ENCODE measurements at regions not wholly inside any gene's neighbourhood (a gene's known extent, or its start where the extent isn't known, plus 50 kb on each side); places are given as distances from the start of the nearest gene placed in this dataset.

GRCh38 chr7:116434820-116435341 is 64.7 kb upstream of the CAV2 start:
- Mint-ChIP-seq H3K27me3 (ENCODE audit: low read depth) (peaks cover 6% of the 10 kb centered on the region), H3K27ac (no peak overlapping the region), H3K4me1 (ENCODE audit: low read depth) (no peaks in the 10 kb centered on the region), H3K9me3 (no peaks in the 10 kb centered on the region), H3K4me3 (no peak overlapping the region), H3K36me3 (ENCODE audit: low read depth) (no peaks in the 10 kb centered on the region)
- CTCF ChIA-PET: no interaction called here
- intact Hi-C loops (cut with micrococcal nuclease): no loop called here
- DNase-seq: no peak

- no peaks in the 10 kb centered on the region for H3K4me1 Mint-ChIP-seq (ENCODE audit: low read depth)
- intact Hi-C loops (cut with micrococcal nuclease): no loop called here
- DNase-seq: no peak
Measured at GRCh38 chr7:116436305-116436826, 63.2 kb upstream of the CAV2 start.

GRCh38 chr7:116438267-116438666 is 61.3 kb upstream of the CAV2 start:
- Mint-ChIP-seq H3K27ac (no peak overlapping the region), H3K4me3 (no peak overlapping the region), H3K36me3 (ENCODE audit: low read depth) (no peaks in the 10 kb centered on the region), H3K4me1 (ENCODE audit: low read depth) (no peaks in the 10 kb centered on the region), H3K9me3 (no peaks in the 10 kb centered on the region), H3K27me3 (ENCODE audit: low read depth) (peaks cover 4% of the 10 kb centered on the region)
- CTCF ChIA-PET: interaction anchor here (1.1 kb wide), 1 partner anchor 88 kb away, joined by 3 read pairs; no protein-coding TSS in a partner anchor
- intact Hi-C loops (cut with micrococcal nuclease): no loop called here
- DNase-seq: no peak

More at GRCh38 chr7:116436305-116436826, 63.2 kb upstream of the CAV2 start:
- peaks cover 6% of the 10 kb centered on the region for H3K27me3 Mint-ChIP-seq (ENCODE audit: low read depth)
- no peak overlapping the region for H3K27ac Mint-ChIP-seq
- H3K36me3 Mint-ChIP-seq (ENCODE audit: low read depth): no peaks in the 10 kb centered on the region
- no peaks in the 10 kb centered on the region for H3K9me3 Mint-ChIP-seq
- H3K4me3 Mint-ChIP-seq: no peak overlapping the region
- CTCF ChIA-PET: no interaction called here

GRCh38 chr7:116439005-116439404 is 60.5 kb upstream of the CAV2 start:
- peaks cover 6% of the 10 kb centered on the region for H3K27me3 Mint-ChIP-seq (ENCODE audit: low read depth)
- CTCF ChIA-PET: no interaction called here
- no peaks in the 10 kb centered on the region for H3K36me3 Mint-ChIP-seq (ENCODE audit: low read depth)
- DNase-seq: no peak
- no peak overlapping the region for H3K27ac Mint-ChIP-seq
- H3K9me3 Mint-ChIP-seq: no peaks in the 10 kb centered on the region
- intact Hi-C loops (cut with micrococcal nuclease): no loop called here
- H3K4me3 Mint-ChIP-seq: no peak overlapping the region
- H3K4me1 Mint-ChIP-seq (ENCODE audit: low read depth): no peaks in the 10 kb centered on the region

GRCh38 chr7:116439841-116440549 is 59.5 kb upstream of the CAV2 start:
- H3K27ac Mint-ChIP-seq: no peak overlapping the region
- H3K4me1 Mint-ChIP-seq (ENCODE audit: low read depth): no peaks in the 10 kb centered on the region
- CTCF ChIA-PET: no interaction called here
- H3K9me3 Mint-ChIP-seq: no peaks in the 10 kb centered on the region
- no peaks in the 10 kb centered on the region for H3K36me3 Mint-ChIP-seq (ENCODE audit: low read depth)
- intact Hi-C loops (cut with micrococcal nuclease): no loop called here
- peaks cover 9% of the 10 kb centered on the region for H3K27me3 Mint-ChIP-seq (ENCODE audit: low read depth)
- H3K4me3 Mint-ChIP-seq: no peak overlapping the region
- DNase-seq: no peak

GRCh38 chr7:116441534-116441933 is 58.0 kb upstream of the CAV2 start:
- no peak for DNase-seq
- Mint-ChIP-seq H3K36me3 (ENCODE audit: low read depth) (no peaks in the 10 kb centered on the region), H3K27me3 (ENCODE audit: low read depth) (peaks cover 11% of the 10 kb centered on the region), H3K4me1 (ENCODE audit: low read depth) (no peaks in the 10 kb centered on the region), H3K4me3 (no peak overlapping the region), H3K27ac (no peak overlapping the region), H3K9me3 (no peaks in the 10 kb centered on the region)
- CTCF ChIA-PET: no interaction called here
- intact Hi-C loops (cut with micrococcal nuclease): no loop called here

- H3K9me3 Mint-ChIP-seq: no peaks in the 10 kb centered on the region
- no peak overlapping the region for H3K27ac Mint-ChIP-seq
- intact Hi-C loops (cut with micrococcal nuclease): no loop called here
- no peak overlapping the region for H3K4me3 Mint-ChIP-seq
- no peaks in the 10 kb centered on the region for H3K4me1 Mint-ChIP-seq (ENCODE audit: low read depth)
- DNase-seq: no peak
- no peaks in the 10 kb centered on the region for H3K36me3 Mint-ChIP-seq (ENCODE audit: low read depth)
- peaks cover 11% of the 10 kb centered on the region for H3K27me3 Mint-ChIP-seq (ENCODE audit: low read depth)
- CTCF ChIA-PET: no interaction called here
Measured at GRCh38 chr7:116443101-116443523, 56.4 kb upstream of the CAV2 start.

- Mint-ChIP-seq H3K36me3 (ENCODE audit: low read depth) (no peaks in the 10 kb centered on the region), H3K4me1 (ENCODE audit: low read depth) (no peaks in the 10 kb centered on the region), H3K9me3 (no peaks in the 10 kb centered on the region), H3K4me3 (no peak overlapping the region), H3K27me3 (ENCODE audit: low read depth) (peaks cover 11% of the 10 kb centered on the region), H3K27ac (no peak overlapping the region)
- intact Hi-C loops (cut with micrococcal nuclease): no loop called here
- no peak for DNase-seq
- CTCF ChIA-PET: no interaction called here
Measured at GRCh38 chr7:116443646-116444045, 55.9 kb upstream of the CAV2 start.

- intact Hi-C loops (cut with micrococcal nuclease): no loop called here
- DNase-seq: no peak
- Mint-ChIP-seq H3K9me3 (no peaks in the 10 kb centered on the region), H3K27me3 (ENCODE audit: low read depth) (peaks cover 15% of the 10 kb centered on the region), H3K27ac (no peak overlapping the region), H3K36me3 (ENCODE audit: low read depth) (no peaks in the 10 kb centered on the region), H3K4me3 (no peak overlapping the region), H3K4me1 (ENCODE audit: low read depth) (no peaks in the 10 kb centered on the region)
- CTCF ChIA-PET: no interaction called here
Measured at GRCh38 chr7:116445447-116446211, 53.9 kb upstream of the CAV2 start.

GRCh38 chr7:116446212-116446855 is 53.2 kb upstream of the CAV2 start:
- Mint-ChIP-seq H3K36me3 (ENCODE audit: low read depth) (no peaks in the 10 kb centered on the region), H3K27ac (no peak overlapping the region), H3K4me3 (no peak overlapping the region), H3K27me3 (ENCODE audit: low read depth) (peaks cover 15% of the 10 kb centered on the region), H3K4me1 (ENCODE audit: low read depth) (no peaks in the 10 kb centered on the region), H3K9me3 (no peaks in the 10 kb centered on the region)
- DNase-seq: no peak
- CTCF ChIA-PET: no interaction called here
- intact Hi-C loops (cut with micrococcal nuclease): no loop called here

- Mint-ChIP-seq H3K27me3 (ENCODE audit: low read depth) (peaks cover 13% of the 10 kb centered on the region), H3K9me3 (no peaks in the 10 kb centered on the region), H3K4me3 (no peak overlapping the region), H3K36me3 (ENCODE audit: low read depth) (no peaks in the 10 kb centered on the region), H3K27ac (no peak overlapping the region), H3K4me1 (ENCODE audit: low read depth) (no peaks in the 10 kb centered on the region)
- no peak for DNase-seq
- intact Hi-C loops (cut with micrococcal nuclease): no loop called here
- CTCF ChIA-PET: interaction anchor here (0.7 kb wide), 1 partner anchor 79 kb away, joined by 3 read pairs; no protein-coding TSS in a partner anchor
Measured at GRCh38 chr7:116447436-116447835, 52.1 kb upstream of the CAV2 start.

GRCh38 chr7:116447966-116448839 is 51.3 kb upstream of the CAV2 start:
- H3K27me3 Mint-ChIP-seq (ENCODE audit: low read depth): peaks cover 11% of the 10 kb centered on the region
- no peak overlapping the region for H3K27ac Mint-ChIP-seq
- H3K36me3 Mint-ChIP-seq (ENCODE audit: low read depth): no peaks in the 10 kb centered on the region
- no peaks in the 10 kb centered on the region for H3K4me1 Mint-ChIP-seq (ENCODE audit: low read depth)
- CTCF ChIA-PET: no interaction called here
- DNase-seq: no peak
- H3K9me3 Mint-ChIP-seq: no peaks in the 10 kb centered on the region
- H3K4me3 Mint-ChIP-seq: no peak overlapping the region
- intact Hi-C loops (cut with micrococcal nuclease): no loop called here
